Spleen (tissue), 11 donors: ENCODE measurements at regions not wholly inside any gene's neighbourhood (a gene's known extent, or its start where the extent isn't known, plus 50 kb on each side); places are given as distances from the start of the nearest gene placed in this dataset.

Experiments
- DNase-seq: peaks from one replicate; pipeline ENCODE4 v3.0.0-alpha.2; 2020
- H3K27ac ChIP-seq, 8 donors: fragments of 200-600 bp; sonication (generic) in 7 of 8; 1 replicate in 4 of 8; 2 replicates in 4 of 8; pipeline versions ENCODE4 v1.5.0 to v1.8.0; 2016 to 2021; ENCODE audit warnings: inconsistent platforms in 4 of 8, mild to moderate bottlenecking in 4 of 8, moderate library complexity in 1 of 8
- H3K27me3 ChIP-seq, 7 donors: fragments of 200-600 bp; sonication (generic) in 6 of 7; replicated peaks in 1 of 7; 1 replicate in 4 of 7; 2 replicates in 3 of 7; pipeline versions ENCODE4 v1.5.0 to v1.8.0; 2016 to 2021; ENCODE audit warnings: inconsistent platforms in 3 of 7, mild to moderate bottlenecking in 1 of 7
- H3K36me3 ChIP-seq, 6 donors: fragments of 200-600 bp; sonication (generic) in 5 of 6; 1 replicate in 4 of 6; 2 replicates in 2 of 6; pipeline versions ENCODE4 v1.5.0 to v1.8.0; 2016 to 2021; ENCODE audit warnings: inconsistent platforms in 2 of 6
- H3K4me1 ChIP-seq, 6 donors: fragments of 200-600 bp; sonication (generic) in 5 of 6; 1 replicate in 3 of 6; 2 replicates in 3 of 6; pipeline versions ENCODE4 v1.5.0 to v1.8.0; 2016 to 2021; ENCODE audit warnings: inconsistent platforms in 3 of 6
- H3K4me3 ChIP-seq, 8 donors: fragments of 200-600 bp; sonication (generic) in 7 of 8; 1 replicate in 4 of 8; 2 replicates in 4 of 8; pipeline versions ENCODE4 v1.5.0 to v1.8.0; 2016 to 2021; ENCODE audit warnings: inconsistent platforms in 4 of 8, mild to moderate bottlenecking in 4 of 8, moderate library complexity in 2 of 8
- H3K9me3 ChIP-seq, 8 donors: fragments of 200-600 bp; sonication (generic) in 7 of 8; 1 replicate in 4 of 8; 2 replicates in 4 of 8; pipeline versions ENCODE4 v1.5.0 to v1.8.0; 2016 to 2021; ENCODE audit warnings: inconsistent platforms in 4 of 8
- POLR2A ChIP-seq, 3 donors: fragments of 450-650 bp; IDR thresholded peaks; one replicate each; pipeline ENCODE4 v1.5.1; 2017; ENCODE audit warnings: antibody characterized with exemption in 3 of 3, mild to moderate bottlenecking in 1 of 3
- POLR2AphosphoS5 ChIP-seq, 3 donors: sonication (generic); formaldehyde crosslinking; IDR thresholded peaks; one replicate each; pipeline ENCODE4 v1.5.1; 2017; ENCODE audit warnings: antibody characterized with exemption in 3 of 3
- WGBS, 5 donors: extraction: QIAGEN DNeasy Blood & Tissue Kit in 3 of 5; methylation state at CpG; one replicate each; pipeline versions ENCODE4 v1.1.5 to v1.1.7; 2013 to 2018; 5-methylcytosine and 5-hydroxymethylcytosine counted together
- intact Hi-C: fragments of 100-400 bp; cut with DNase I; formaldehyde crosslinking; loops from one replicate; pipeline ENCODE4 v1.15.0; 2023; ENCODE audit warnings: low total_unique reads
- TF ChIP-seq, protein P1 (sequence below), 11 experiments: fragments of 200-600 bp in 7 of 11; fragments of 450-650 bp in 4 of 11; sonication (generic) in 4 of 11; IDR thresholded peaks in 8 of 11; conservative IDR thresholded peaks in 3 of 11; 1 replicate in 7 of 11; 2 replicates in 4 of 11; pipeline versions ENCODE4 v1.4.0 to v1.8.0; 2016 to 2021; ENCODE audit warnings: antibody characterized with exemption in 11 of 11, inconsistent platforms in 4 of 11, mild to moderate bottlenecking in 1 of 11
- donor health status: healthy with polysubstance abuse.
- donor health status: DM: no; HTN: no; CAD: no; lungs with moderate emphysema.
- donor health status: DM: no; HTN: no; CAD: no.
- donor health status: Bipolar disorder and iron deficiency.
- donor health status: healthy.
- donor health status: DM: no; HTN: no; CAD: no.
- donor health status: DM: yes; HTN: yes; CAD: no.

DNA sequence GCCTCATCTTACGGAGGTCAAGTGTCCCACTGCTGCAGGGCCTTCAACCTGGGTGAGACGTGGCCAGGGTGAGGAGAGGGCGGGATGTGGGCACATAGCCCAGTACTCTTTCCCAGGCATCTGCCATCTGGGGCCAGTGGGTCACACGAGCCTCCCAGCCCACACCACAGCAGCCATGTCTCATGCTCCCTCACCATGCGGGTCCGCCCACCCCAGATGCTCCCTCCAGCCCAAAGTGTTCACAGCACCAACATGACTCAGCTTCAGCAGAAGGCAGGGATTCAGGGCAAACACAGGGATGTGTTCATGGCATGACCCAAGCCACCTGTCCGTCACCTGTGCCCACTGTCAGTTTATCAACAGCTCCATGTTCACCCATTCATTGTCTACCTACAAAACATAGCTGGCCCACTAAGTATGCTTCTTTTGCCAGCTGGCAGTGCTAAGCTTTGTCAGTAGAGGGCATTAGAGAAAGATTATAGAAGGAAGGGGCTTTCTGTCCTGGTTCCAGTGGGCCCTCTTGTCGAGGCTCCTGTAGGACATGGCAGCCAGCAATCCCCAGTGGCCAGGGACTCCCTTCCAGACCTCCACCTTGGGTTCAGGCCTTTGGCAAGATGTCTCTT is 109.2 kb downstream of the FOXF2 start:
- Histone ChIP-seq H3K36me3 (no peaks in the 10 kb centered on the region), H3K27me3 (peaks cover 0 to 5% (median 0%) of the 10 kb centered on the region in 7 donors), H3K4me1 (no peaks in the 10 kb centered on the region), H3K4me3 (no peak overlapping the region), H3K9me3 (peaks cover 0 to 11% (median 0%) of the 10 kb centered on the region in 8 donors), H3K27ac (no peak overlapping the region)
- intact Hi-C loops: no loop called here
- 71 to 80% (median 78%) methylated on average over 6 to 8 of the region's 8 CpGs for WGBS, 5 donors
- TF ChIP-seq POLR2A (IDR thresholded peaks at IDR 0.05) (no peak), POLR2AphosphoS5 (IDR thresholded peaks at IDR 0.05) (no peak)
- TF ChIP-seq, protein P1, sequence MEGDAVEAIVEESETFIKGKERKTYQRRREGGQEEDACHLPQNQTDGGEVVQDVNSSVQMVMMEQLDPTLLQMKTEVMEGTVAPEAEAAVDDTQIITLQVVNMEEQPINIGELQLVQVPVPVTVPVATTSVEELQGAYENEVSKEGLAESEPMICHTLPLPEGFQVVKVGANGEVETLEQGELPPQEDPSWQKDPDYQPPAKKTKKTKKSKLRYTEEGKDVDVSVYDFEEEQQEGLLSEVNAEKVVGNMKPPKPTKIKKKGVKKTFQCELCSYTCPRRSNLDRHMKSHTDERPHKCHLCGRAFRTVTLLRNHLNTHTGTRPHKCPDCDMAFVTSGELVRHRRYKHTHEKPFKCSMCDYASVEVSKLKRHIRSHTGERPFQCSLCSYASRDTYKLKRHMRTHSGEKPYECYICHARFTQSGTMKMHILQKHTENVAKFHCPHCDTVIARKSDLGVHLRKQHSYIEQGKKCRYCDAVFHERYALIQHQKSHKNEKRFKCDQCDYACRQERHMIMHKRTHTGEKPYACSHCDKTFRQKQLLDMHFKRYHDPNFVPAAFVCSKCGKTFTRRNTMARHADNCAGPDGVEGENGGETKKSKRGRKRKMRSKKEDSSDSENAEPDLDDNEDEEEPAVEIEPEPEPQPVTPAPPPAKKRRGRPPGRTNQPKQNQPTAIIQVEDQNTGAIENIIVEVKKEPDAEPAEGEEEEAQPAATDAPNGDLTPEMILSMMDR (IDR thresholded peaks at IDR 0.05 in 8 of 11, conservative IDR thresholded peaks at IDR 0.05 in 3 of 11): no peak
- no peak for DNase-seq

DNA sequence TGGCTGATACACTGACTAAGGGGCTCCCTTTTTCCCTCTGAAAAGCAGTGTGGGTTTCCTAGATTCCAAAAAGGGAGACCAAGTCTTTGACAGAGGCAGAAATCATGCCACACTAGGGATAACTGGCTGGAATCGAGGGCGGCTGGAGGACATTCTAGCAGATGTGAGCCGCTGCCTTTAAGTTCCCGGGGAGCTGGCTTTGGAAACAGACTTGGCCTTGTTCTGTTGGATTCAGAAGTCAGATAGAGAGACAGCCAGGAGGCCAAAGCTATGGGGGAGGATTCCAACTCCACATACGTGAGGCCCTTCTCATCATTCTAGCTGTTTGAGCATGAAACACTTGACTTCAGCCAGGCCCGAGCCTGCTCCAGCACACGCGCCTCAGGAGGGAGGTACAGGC is 109.9 kb upstream of the FOXC1 start:
- Histone ChIP-seq H3K27me3 (peaks cover 0 to 5% (median 0%) of the 10 kb centered on the region in 7 donors), H3K27ac (no peak overlapping the region), H3K9me3 (peaks cover 0 to 11% (median 0%) of the 10 kb centered on the region in 8 donors), H3K4me3 (no peak overlapping the region), H3K4me1 (no peaks in the 10 kb centered on the region), H3K36me3 (no peaks in the 10 kb centered on the region)
- WGBS, 5 donors: 79 to 87% (median 86%) methylated on average over 8 of the region's 8 CpGs
- intact Hi-C loops: no loop called here
- no peak for DNase-seq
- no peak for TF ChIP-seq POLR2AphosphoS5 (IDR thresholded peaks at IDR 0.05)
- TF ChIP-seq POLR2A (IDR thresholded peaks at IDR 0.05): no peak
- TF ChIP-seq, protein P1 (IDR thresholded peaks at IDR 0.05 in 8 of 11, conservative IDR thresholded peaks at IDR 0.05 in 3 of 11): no peak

DNA sequence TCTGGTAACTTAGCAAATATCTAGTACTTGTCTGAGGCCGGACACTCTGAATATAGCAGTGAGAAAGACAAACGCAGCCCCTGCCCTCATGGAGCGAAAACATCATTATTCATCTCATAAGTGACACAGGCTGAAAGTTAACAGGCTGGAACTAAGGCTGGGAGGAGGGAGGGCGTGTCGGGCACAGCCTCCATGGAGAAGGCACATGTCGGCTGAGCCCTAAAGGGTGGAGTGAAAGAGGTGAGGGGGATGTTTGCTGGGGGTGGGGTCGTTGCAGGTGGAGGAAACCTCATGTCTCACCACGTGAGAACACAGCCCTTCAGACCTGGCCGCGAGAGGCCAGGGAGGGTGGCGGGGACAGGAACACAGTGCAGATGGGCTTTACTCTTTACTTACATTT is 108.8 kb upstream of the FOXC1 start:
- TF ChIP-seq, protein P1 (IDR thresholded peaks at IDR 0.05 in 8 of 11, conservative IDR thresholded peaks at IDR 0.05 in 3 of 11): no peak
- H3K4me3 ChIP-seq: no peak overlapping the region
- peaks cover 0 to 7% (median 0%) of the 10 kb centered on the region in 8 donors for H3K9me3 ChIP-seq
- no peaks in the 10 kb centered on the region for H3K36me3 ChIP-seq
- 69 to 78% (median 74%) methylated on average over 11 of the region's 11 CpGs for WGBS, 5 donors
- intact Hi-C loops: no loop called here
- no peak overlapping the region for H3K27ac ChIP-seq
- peaks cover 0 to 15% (median 0%) of the 10 kb centered on the region in 7 donors for H3K27me3 ChIP-seq
- DNase-seq: no peak
- H3K4me1 ChIP-seq: no peaks in the 10 kb centered on the region

DNA sequence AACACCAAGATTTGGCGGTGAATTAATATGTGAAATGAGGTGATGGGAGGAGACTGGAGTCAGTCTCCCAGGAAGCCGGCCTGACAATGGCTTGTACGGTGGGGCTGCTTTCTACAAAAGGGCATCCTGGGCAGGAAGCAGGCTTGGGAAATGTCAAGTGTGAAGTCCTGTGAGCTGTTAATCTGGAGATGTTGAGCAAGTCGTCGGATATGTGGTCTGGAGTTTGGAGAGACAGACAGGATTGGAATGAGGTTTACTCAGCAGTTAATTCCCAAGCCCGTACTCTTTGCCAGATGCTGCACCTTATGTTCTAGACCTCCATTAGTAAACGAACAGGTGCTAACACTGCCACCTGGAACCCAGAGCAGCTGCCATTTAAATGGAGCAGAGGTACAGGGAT is 107.7 kb upstream of the FOXC1 start:
- Histone ChIP-seq H3K4me3 (no peak overlapping the region), H3K27ac (no peak overlapping the region), H3K36me3 (no peaks in the 10 kb centered on the region), H3K4me1 (no peaks in the 10 kb centered on the region), H3K27me3 (peaks cover 0 to 26% (median 0%) of the 10 kb centered on the region in 7 donors), H3K9me3 (no peaks in the 10 kb centered on the region)
- WGBS, 5 donors: 64 to 67% (median 66%) methylated on average over 7 of the region's 7 CpGs
- TF ChIP-seq POLR2A (IDR thresholded peaks at IDR 0.05) (no peak), POLR2AphosphoS5 (IDR thresholded peaks at IDR 0.05) (no peak)
- TF ChIP-seq, protein P1 (IDR thresholded peaks at IDR 0.05 in 8 of 11, conservative IDR thresholded peaks at IDR 0.05 in 3 of 11): no peak
- intact Hi-C loops: no loop called here
- no peak for DNase-seq
